ENCODE measurements at regions not wholly inside any gene's neighbourhood (a gene's known extent, or its start where the extent isn't known, plus 50 kb on each side); places are given as distances from the start of the nearest gene placed in this dataset.

DNA sequence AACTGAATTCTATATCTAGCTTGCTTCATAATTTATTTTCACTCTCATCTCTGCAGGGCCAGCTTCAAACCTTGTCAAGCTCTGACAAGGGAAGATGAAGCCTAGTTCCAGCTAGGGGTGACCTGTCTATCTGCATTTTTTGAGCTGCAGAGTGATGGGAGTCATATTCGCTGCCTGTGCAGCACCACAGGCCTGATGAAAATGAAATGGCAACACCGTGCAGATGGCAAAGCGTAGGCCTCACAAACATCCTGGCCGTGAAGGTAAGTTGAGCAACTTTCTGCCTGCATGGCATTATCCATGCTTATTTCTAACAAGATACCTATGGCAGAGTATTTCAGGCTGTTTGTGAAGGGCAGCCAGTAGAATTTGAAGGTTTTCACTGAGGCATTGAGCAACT, 86.4 kb upstream of the C1QTNF9B start:
- no peak for DNase-seq

- DNase-seq = no peak
These were observed 87.2 kb upstream of the C1QTNF9B start for GRCh38 chr13:23984546-23984945.

- no peak for DNase-seq
These were observed 87.8 kb upstream of the C1QTNF9B start for GRCh38 chr13:23985060-23985459.

GRCh38 chr13:23985839-23986238, 88.5 kb upstream of the C1QTNF9B start:
- DNase-seq = no peak

GRCh38 chr13:23986619-23987018, 89.3 kb upstream of the C1QTNF9B start:
- DNase-seq = no peak

GRCh38 chr13:23987331-23987894, 90.1 kb upstream of the C1QTNF9B start:
- no peak for DNase-seq

GRCh38 chr13:23988546-23989122, 91.3 kb upstream of the C1QTNF9B start:
- DNase-seq = no peak

GRCh38 chr13:23990455-23990854, 93.2 kb upstream of the C1QTNF9B start:
- no peak for DNase-seq

DNA sequence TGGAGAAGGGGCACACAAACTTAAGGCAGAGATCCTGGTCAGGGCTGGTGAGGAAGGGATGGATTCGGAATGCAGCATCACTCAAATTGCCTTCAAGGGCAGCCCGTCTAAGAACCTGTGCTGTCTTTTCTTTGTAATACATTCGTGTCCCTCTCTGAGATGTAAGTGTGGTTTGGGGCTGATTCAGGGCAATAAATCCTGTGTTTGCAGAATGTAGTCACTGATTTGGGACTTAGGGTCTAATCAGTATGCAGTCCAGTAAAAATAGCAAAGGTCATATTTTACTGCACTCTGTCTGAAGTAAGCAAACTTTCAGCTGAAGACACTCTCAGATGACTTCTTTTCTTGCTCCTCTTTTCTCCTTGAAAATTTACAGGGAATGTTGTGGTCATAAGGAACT, 93.8 kb upstream of the C1QTNF9B start:
- no peak for DNase-seq

DNA sequence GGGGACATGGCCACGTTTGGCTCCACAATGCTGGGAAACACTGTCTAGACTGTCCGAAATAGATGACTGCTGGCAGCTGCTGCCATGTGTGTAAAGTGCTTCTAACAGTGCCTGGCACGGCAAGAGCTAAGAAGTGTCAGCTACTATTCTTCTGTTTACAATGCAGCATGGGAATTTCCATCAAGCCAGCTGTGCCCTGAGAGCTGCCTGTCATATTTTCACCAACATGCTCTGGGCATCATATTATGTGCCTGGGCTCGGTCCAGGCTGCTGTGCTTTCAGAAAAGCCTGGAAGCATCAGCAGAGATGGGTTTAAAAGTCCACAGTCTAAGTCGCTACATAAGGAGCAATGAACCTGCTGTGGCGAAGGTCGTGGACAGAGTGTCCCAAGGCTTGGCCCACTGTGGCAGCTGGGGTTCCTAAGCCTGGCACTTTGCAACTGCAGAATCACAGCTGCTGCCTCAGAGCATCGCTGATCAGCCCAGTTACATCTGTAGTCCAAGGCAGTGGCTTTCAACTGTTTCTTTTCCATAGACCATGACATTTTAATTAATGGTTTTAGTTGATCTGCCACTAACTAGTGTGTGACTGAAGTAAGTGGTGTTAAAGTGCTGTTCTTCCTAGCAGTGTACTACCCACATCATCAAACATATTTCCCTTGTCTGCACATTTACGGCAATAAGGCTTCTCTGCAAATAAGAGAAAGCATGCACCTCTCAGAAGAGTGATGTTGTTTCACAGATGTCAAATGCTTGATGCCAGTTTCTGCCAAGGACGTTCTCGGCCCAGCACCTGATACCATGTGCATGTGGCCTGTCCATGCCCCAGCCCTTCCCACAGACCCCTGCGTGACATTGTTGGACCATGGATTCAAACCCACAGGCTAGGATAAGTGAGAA, 95.7 kb upstream of the C1QTNF9B start:
- no peak for DNase-seq

DNA sequence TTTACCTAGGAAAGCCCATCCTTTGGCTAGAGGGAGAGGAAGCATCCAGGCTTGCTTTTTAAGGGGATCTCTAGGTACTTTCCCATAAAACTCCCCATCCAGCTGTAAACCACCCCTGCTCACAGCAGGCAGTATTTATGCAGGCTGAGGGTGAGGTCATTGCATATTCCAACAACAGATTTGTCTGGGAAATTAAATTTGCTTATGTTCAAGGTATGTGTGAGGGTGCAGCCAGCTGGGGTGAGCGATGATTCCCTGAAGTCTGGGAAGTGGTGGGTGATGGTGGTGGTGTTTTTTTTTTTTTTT, 96.3 kb upstream of the C1QTNF9B start:
- no peak for DNase-seq

DNA sequence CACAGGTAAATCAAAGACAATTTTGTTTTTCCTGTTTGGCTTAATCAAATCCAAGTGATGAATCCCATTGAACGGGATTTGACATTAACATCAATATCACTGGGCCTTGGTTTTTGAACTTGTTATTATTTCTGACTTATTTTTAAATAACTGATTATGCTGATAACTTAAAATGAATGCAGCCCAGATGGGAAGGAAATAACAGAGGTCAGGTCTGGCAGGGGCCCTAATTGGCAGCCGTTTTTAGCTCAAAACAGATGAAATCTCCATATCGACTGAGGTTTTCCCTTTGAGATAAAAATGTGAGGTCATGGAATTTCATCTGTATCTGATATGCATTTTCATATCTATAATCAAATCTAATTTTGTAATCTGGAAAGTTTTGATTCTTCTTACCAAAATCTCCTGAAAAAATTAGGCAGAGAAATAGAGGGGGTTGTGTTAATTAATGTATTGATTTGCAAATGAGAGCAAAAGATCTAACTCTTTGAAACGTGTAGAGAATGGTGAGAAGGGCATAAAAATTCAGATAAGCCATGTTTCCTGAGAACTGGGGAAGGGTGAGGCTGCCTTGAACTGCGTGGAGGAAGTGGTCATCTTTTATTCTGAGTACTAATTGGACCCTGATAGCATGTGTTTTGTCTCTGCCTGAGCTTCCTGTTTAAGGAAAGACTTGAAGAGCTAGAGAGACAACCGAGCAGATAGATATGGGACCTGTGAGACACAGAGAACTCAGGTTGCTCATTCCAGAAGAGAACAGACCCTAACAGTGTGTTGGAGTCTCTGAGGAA, 98.2 kb upstream of the C1QTNF9B start:
- peak in 1 of 5 experiments; percentile 42 for DNase-seq

DNA sequence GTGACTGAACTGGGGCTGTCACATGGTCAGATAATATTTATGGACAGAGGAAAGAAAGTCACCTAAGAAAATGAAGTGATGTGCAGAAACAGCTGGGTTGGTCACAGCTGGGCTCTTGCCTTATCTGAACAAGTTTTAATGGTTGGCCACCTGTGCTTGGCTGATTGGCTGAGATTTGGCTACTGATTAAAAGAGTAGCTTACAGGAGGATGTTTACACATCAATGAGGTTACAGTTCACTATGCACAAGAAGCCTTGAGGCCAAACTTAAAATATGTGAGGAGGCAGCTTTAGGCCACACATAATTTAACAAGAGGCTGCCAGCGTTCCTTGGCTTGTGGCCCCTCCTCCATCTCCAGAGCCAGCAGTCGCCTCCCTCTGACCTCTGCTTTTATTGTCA, 99.2 kb upstream of the C1QTNF9B start:
- DNase-seq = peak in 1 of 5 experiments; percentile 38

- DNase-seq = no peak
These were observed 102.1 kb upstream of the C1QTNF9B start for GRCh38 chr13:23999424-23999823.

DNA sequence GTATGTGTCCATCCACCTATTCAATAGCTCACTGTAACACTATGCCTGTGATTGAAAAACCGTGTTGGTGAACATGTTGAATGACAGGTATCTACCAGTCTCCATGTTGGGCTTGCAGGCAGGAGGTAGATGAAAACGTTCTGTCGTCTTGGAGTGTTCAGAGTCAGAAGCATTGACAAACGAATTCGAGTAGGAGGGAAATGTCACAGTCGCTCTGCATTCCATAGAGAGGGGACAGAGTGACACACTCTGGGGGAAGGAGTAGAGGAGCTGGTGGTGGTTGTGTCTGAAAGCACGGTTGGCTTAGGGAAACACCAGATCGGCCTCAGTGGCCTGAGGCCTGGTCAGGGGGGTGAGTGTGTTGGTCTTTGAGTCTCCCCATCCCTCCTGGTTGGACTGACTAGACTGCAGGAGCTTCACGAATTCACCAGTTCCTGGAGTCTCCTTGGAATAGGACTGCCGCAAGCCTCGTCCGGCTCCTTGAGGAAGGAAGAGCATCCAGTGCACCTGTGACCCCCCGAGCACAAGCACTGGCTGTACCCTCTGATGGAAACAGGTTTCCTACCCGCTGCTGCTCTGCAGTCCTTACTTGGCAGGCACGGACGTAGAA, 105.0 kb upstream of the C1QTNF9B start:
- no peak for DNase-seq

GRCh38 chr13:24004142-24004899, 107.0 kb upstream of the C1QTNF9B start:
- no peak for DNase-seq

DNA sequence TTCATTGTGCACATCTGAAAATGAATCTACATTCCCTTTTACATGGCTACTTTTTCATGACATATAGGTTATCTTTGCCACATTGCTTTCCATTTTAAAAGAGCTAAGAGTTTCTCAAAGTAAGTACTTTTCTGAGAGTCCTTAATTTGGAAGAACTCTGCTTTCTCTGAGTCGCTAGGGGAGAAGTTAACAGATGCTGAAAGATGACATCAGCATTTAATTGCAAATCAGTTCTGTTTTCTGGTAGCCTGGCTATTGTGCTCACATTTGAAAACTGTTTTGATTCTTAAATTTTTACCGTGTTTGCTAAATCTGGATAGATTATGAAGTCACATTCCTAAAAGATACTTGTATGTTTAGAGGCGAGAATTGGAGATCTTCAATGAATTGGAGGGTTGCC, 107.7 kb upstream of the C1QTNF9B start:
- DNase-seq = no peak

DNA sequence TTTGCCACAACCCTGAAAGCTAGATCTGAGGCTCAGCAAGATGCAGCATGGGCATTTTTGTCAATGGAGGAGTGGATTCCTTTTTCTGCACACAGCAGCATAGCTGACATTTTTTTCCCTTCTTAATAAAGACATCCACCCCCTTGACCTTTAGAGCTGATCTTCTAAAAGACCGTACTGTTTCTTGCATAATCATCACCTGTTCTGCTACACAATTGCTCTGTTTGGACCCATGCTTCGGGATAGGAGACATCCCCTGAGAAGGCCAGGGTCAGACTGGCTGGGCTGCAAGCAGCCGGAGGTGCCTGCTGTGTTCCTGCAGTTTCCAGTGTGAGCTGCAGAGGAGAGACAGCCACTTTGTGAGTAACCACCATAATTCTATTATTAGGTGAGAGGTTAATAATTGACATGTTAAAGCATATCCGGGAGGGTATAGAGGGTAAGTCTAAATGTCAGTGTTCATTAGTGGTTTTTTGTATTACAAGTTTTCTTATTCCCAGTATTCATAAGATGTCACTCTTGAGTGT, 108.5 kb upstream of the C1QTNF9B start:
- no peak for DNase-seq

DNA sequence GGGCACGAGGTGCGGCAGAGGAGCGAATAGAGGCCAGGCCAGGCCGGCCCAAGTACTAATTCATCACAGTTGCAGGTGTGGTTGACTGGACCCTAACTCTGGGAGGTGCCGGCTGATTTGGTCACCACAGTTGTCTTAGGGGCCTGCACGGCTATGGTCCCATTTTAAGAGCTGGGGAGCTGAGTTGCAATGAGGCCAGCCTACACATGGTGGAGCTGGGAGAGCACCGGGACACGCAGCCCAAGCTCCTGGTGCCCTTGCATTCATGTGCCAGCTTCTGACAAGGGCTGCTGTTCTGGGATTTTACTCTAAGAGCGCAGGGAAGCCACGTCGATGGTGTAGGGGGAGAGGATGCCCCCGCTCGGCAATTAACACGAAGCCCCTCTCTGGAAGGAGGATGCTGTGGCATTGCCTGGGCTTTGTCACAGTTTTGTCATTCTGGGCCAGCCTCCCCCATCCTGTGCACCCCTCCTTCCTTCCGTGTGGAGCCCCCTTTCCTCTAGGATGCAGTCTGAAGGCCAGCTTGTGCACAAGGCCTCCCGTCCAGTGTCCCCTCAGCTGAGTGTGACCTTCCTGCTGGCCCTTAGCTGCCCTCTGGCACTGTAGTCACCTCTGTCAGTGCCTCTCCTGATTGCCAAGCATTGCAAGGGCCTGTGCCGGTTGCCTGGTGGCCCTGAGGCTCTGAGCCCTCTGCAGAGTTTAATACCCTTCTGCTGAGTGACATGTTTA, 109.4 kb upstream of the C1QTNF9B start:
- no peak for DNase-seq

- DNase-seq = no peak
These were observed 110.8 kb upstream of the C1QTNF9B start for GRCh38 chr13:24007979-24008620.

GRCh38 chr13:24008679-24009078, 111.4 kb upstream of the C1QTNF9B start:
- DNase-seq = no peak

All from T-helper 2 cell (primary cell).